ENCODE measurements at regions not wholly inside any gene's neighbourhood (a gene's known extent, or its start where the extent isn't known, plus 50 kb on each side); places are given as distances from the start of the nearest gene placed in this dataset.

GRCh38 chr3:41073190-41073589, 126.1 kb upstream of the CTNNB1 start:
- no peak for TF ChIP-seq CTCF (conservative IDR thresholded peaks at IDR 0.05; ENCODE audit: low read length)
- TF ChIP-seq EZH2phosphoT487 (IDR thresholded peaks at IDR 0.05; ENCODE audit: borderline replicate concordance, low read depth, low read length): no peak

Data from OCI-LY7 (cell line).